Keratinocyte (primary cell): ENCODE measurements at regions not wholly inside any gene's neighbourhood (a gene's known extent, or its start where the extent isn't known, plus 50 kb on each side); places are given as distances from the start of the nearest gene placed in this dataset.

Experiments
- CTCF ChIP-seq, 3 experiments: IDR thresholded peaks in 1 of 3; conservative IDR thresholded peaks in 1 of 3; optimal IDR thresholded peaks in 1 of 3; 2 replicates in 2 of 3; 3 replicates in 1 of 3; pipeline versions ENCODE3 to v1.5.1; 2011; ENCODE audit warnings: low read length in 3 of 3, mild to moderate bottlenecking in 3 of 3, moderate library complexity in 2 of 3, control low read depth in 1 of 3, inconsistent platforms in 1 of 3; ENCODE audit not compliant: insufficient read depth in 2 of 3; ENCODE audit errors: extremely low read depth in 1 of 3
- EZH2 ChIP-seq: IDR thresholded peaks from one replicate; pipeline ENCODE4 v1.6.1; 2012; ENCODE audit warnings: inconsistent platforms, mild to moderate bottlenecking, low read length, moderate library complexity

GRCh38 chr22:48553694-48554308, 1273.9 kb downstream of the BRD1 start:
- no peak for TF ChIP-seq EZH2
- TF ChIP-seq CTCF (optimal IDR thresholded peaks at IDR 0.05 in 1 of 3, IDR thresholded peaks at IDR 0.05 in 1 of 3, conservative IDR thresholded peaks at IDR 0.05 in 1 of 3; ENCODE audit: extremely low read depth in 1 of 3, insufficient read depth in 2 of 3, low read length in 3 of 3), result no peak
